AG04450 (cell line): ENCODE measurements at regions not wholly inside any gene's neighbourhood (a gene's known extent, or its start where the extent isn't known, plus 50 kb on each side); places are given as distances from the start of the nearest gene placed in this dataset.
A peak's percentile ranks its signal among the peaks of the same experiment; 100 is the strongest.
"Not testable (repeated sequence)": the region's sequence is repeated elsewhere in the genome, so short reads cannot be mapped to it uniquely, and the experiment has no call there.

Experiments
- CTCF ChIA-PET: fragments of 300-600, 350-600 bp; formaldehyde crosslinking; extraction: SDS; loops from one replicate; lab custom pipeline; 2022; ENCODE audit warnings: antibody characterized with exemption, inconsistent platforms; lab: Charles Lee
- POLR2A ChIA-PET: fragments of 350-600 bp; formaldehyde crosslinking; extraction: SDS; loops from one replicate; lab custom pipeline; 2021; ENCODE audit warnings: antibody characterized with exemption, inconsistent platforms; lab: Yijun Ruan, JAX
- DNase-seq: peaks from one replicate; pipeline ENCODE4 v3.0.0-alpha.2; 2011; ENCODE audit warnings: low read depth, low spot score
- H3K27ac ChIP-seq: one replicate; pipeline ENCODE4 v1.5.1; 2012; ENCODE audit warnings: low read depth, low read length, control low read depth
- H3K27me3 ChIP-seq: one replicate; pipeline ENCODE4 v1.6.0; 2012; ENCODE audit warnings: low read length; ENCODE audit not compliant: control insufficient read depth, insufficient read depth
- H3K4me3 ChIP-seq: 2 replicates; pipeline ENCODE4 v1.5.1; 2011; ENCODE audit warnings: mild to moderate bottlenecking, low read depth, low read length, control low read depth
- H3K9me3 ChIP-seq: 2 replicates; pipeline ENCODE4 v1.5.1; 2012; ENCODE audit warnings: low read length; ENCODE audit not compliant: control insufficient read depth, insufficient read depth
- TF ChIP-seq, protein P1 (sequence below): IDR thresholded peaks from 2 replicates; pipeline ENCODE4 v1.5.1; 2011; ENCODE audit warnings: low read depth, low read length, control low read depth, inconsistent platforms

DNA sequence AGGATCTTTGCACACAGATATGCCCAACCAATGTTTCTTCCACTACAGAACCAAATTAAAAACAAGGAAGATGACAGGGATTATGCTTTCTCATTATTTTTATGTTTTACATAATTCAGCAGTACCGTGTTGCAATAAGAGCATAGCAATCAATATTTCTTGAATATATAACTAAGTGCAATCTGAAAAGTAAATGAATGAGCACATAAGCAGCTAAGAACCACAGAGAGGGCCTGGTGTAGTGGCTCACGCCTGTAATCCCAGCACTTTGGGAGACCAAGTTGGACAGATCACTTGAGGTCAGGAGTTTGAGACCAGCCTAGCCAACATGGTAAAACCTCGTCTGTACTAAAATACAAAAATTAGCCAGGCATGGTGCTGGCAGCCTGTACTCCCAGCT lies 423.7 kb downstream of the MRPL39 start:
- ChIA-PET CTCF (no interaction called here), POLR2A (no interaction called here)
- H3K27me3 ChIP-seq: no peaks in the 10 kb centered on the region
- no peak overlapping the region for H3K4me3 ChIP-seq
- DNase-seq: no peak
- TF ChIP-seq, protein P1, sequence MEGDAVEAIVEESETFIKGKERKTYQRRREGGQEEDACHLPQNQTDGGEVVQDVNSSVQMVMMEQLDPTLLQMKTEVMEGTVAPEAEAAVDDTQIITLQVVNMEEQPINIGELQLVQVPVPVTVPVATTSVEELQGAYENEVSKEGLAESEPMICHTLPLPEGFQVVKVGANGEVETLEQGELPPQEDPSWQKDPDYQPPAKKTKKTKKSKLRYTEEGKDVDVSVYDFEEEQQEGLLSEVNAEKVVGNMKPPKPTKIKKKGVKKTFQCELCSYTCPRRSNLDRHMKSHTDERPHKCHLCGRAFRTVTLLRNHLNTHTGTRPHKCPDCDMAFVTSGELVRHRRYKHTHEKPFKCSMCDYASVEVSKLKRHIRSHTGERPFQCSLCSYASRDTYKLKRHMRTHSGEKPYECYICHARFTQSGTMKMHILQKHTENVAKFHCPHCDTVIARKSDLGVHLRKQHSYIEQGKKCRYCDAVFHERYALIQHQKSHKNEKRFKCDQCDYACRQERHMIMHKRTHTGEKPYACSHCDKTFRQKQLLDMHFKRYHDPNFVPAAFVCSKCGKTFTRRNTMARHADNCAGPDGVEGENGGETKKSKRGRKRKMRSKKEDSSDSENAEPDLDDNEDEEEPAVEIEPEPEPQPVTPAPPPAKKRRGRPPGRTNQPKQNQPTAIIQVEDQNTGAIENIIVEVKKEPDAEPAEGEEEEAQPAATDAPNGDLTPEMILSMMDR: no peak
- H3K9me3 ChIP-seq: no peaks in the 10 kb centered on the region
- no peak overlapping the region for H3K27ac ChIP-seq

DNA sequence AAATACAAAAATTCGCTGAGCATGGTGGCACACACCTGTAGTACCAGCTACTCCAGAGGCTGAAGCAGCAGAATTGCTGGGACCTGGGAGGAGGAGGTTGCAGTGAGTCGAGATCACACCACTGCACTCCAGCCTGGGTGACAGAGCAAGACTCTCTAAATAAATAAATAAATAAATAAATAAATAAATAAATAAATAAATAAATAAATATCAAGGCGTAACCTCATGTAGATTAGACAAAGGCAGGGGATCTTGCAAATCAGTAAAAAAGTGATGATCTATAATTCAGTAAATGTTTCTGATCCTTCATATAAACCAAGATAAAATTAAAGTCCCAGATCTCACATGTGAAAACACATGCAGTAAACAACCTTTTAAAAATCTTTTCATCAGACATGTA lies 425.6 kb downstream of the MRPL39 start:
- CTCF ChIA-PET, H3K4me3 ChIP-seq, DNase-seq, POLR2A ChIA-PET, H3K27ac ChIP-seq, H3K27me3 ChIP-seq, H3K9me3 ChIP-seq: not testable (repeated sequence)

DNA sequence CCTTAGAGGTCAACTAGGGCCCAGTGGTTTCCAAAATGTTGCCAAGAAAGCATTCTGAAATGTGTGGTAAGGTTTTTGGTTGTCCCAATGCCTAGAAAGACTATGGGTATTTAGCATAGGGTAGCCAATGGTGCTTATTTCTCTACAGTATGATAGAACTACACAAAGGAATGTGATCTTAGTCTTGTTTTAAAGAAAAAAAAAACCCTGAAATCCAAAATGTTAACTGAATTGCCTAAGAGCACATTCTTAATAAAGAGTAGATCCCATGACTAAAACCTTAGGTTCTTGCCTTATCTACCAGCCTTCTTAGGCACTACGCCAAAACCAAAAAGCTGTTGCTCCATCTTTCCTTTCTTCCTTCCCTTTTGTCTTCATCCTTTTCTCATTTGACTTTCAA lies 428.2 kb downstream of the MRPL39 start:
- H3K4me3 ChIP-seq: no peak overlapping the region
- no peak overlapping the region for H3K27ac ChIP-seq
- H3K9me3 ChIP-seq: no peaks in the 10 kb centered on the region
- TF ChIP-seq, protein P1: no peak
- peak; percentile 33 for DNase-seq
- POLR2A ChIA-PET: interaction anchor here (0.7 kb wide), 1 partner anchor 71 kb away, joined by 3 read pairs; no protein-coding TSS in a partner anchor
- H3K27me3 ChIP-seq: no peaks in the 10 kb centered on the region
- CTCF ChIA-PET: no interaction called here

DNA sequence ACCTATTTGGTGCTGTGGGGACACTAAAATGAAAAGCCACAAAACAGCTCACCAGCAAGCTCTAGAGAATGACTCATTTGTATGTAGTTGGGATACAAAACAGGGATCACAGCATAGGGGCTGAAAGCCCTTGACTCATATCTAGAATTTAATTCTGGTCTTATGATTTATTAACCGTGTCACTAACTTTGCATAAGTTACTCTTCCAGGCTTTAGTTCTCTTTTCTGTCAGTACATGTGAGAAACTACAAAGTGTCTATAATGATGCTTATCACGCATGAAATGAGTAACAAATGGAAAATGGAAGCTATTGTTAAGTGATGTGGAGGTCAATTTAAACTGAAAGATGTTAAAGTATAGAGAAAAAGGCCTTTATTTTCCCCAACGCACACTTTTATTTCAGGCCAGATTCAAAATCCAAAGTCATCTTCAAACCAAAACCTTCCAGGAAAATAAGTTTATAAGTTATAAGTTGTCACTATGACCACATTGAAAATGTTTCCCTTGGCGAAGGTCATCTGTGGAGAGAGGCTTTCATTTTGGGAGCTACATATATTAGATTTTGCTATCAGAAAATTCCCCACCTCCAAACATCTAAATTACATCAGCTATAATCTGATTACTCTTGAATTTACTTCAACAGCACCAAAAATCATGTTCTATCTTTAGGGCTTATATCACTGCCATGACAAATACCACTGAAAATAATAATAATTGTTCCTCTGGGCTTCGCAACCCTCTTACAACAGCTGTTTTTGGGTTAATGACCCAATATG lies 430.5 kb downstream of the MRPL39 start:
- H3K9me3 ChIP-seq: no peaks in the 10 kb centered on the region
- no peaks in the 10 kb centered on the region for H3K27me3 ChIP-seq
- no peak for DNase-seq
- H3K27ac ChIP-seq: no peak overlapping the region
- ChIA-PET CTCF (no interaction called here), POLR2A (no interaction called here)
- H3K4me3 ChIP-seq: no peak overlapping the region
- TF ChIP-seq, protein P1: no peak

DNA sequence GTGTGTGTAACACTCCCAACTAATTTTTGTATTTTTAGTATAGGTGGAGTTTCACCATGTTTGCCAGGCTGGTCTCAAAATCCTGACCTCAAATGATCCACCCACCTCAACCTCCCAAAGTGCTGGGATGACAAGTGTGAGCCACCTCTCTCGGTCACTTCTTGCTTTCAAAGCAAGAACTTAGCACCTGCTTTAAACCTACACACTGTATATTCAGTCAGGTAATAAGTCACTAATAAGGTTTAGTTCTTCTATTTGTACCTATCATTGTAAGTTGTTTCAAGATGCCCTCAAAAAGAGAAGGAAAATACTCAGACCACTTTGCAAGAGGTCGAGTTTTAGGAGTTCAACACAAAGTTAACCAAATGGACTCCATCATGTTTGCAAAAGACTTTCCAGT lies 431.3 kb downstream of the MRPL39 start:
- ChIA-PET POLR2A (no interaction called here), CTCF (no interaction called here)
- no peak overlapping the region for H3K27ac ChIP-seq

More for the DNA sequence above, 431.3 kb downstream of the MRPL39 start:
- DNase-seq: no peak
- Histone ChIP-seq H3K9me3 (no peaks in the 10 kb centered on the region), H3K27me3 (no peaks in the 10 kb centered on the region), H3K4me3 (no peak overlapping the region)
- TF ChIP-seq, protein P1: no peak
